SJCRH30 (cell line): ENCODE measurements at regions not wholly inside any gene's neighbourhood (a gene's known extent, or its start where the extent isn't known, plus 50 kb on each side); places are given as distances from the start of the nearest gene placed in this dataset.
"Not testable (repeated sequence)": the region's sequence is repeated elsewhere in the genome, so short reads cannot be mapped to it uniquely, and the experiment has no call there.

Experiments used
- DNase-seq, 2 experiments: peaks; one replicate each; pipeline ENCODE4 v3.0.0-alpha.2; 2015 to 2020
- H3K27ac ChIP-seq: fragments of 250-450 bp; sonication (Bioruptor Pico); 2 replicates; pipeline ENCODE4 v1.5.1; 2020; ENCODE audit warnings: mild to moderate bottlenecking, moderate library complexity
- H3K27me3 ChIP-seq: fragments of 250-450 bp; sonication (Bioruptor Pico); 2 replicates; pipeline ENCODE4 v1.5.1; 2020; ENCODE audit warnings: mild to moderate bottlenecking, moderate library complexity
- H3K36me3 ChIP-seq: fragments of 250-450 bp; sonication (Bioruptor Pico); 2 replicates; pipeline ENCODE4 v1.5.1; 2020; ENCODE audit warnings: mild to moderate bottlenecking, moderate library complexity
- H3K4me1 ChIP-seq: fragments of 250-450 bp; sonication (Bioruptor Pico); 2 replicates; pipeline ENCODE4 v1.5.1; 2020; ENCODE audit warnings: mild to moderate bottlenecking, moderate library complexity
- H3K4me3 ChIP-seq: fragments of 250-450 bp; sonication (Bioruptor Pico); 2 replicates; pipeline ENCODE4 v1.5.1; 2020; ENCODE audit warnings: mild to moderate bottlenecking, moderate library complexity
- H3K9me3 ChIP-seq: fragments of 250-450 bp; sonication (Bioruptor Pico); replicated peaks from 2 replicates; pipeline ENCODE4 v1.5.1; 2020; ENCODE audit warnings: mild to moderate bottlenecking, moderate library complexity

- no peak overlapping the region for H3K27ac ChIP-seq
- DNase-seq: no peak
- no peaks in the 10 kb centered on the region for H3K36me3 ChIP-seq
- no peak overlapping the region for H3K4me3 ChIP-seq
- H3K4me1 ChIP-seq: no peaks in the 10 kb centered on the region
- H3K9me3 ChIP-seq: no peaks in the 10 kb centered on the region
- peaks cover 4% of the 10 kb centered on the region for H3K27me3 ChIP-seq
Measured at GRCh38 chr3:135596563-135596962, 369.0 kb upstream of the PPP2R3A start.

DNA sequence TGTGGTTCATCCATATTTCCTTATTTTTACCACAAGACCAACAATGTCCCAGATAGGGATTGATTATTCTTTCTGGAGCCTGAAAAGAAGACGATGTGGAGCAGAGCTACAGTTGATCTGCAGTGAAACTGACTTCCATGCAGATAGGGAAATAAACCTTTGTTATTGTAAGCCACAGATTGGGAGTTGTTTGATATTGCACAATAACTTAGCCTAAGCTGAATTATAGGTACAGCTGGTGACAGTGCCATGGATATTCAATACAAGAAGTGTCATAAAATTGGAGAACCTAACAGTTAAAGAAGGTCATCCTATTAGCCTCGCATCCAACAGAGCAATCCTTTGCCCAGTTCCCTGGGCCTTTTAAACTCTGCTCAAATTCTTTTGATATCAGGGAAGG is 367.7 kb upstream of the PPP2R3A start:
- H3K9me3 ChIP-seq: no peaks in the 10 kb centered on the region
- DNase-seq: no peak
- no peak overlapping the region for H3K4me3 ChIP-seq
- peaks cover 4% of the 10 kb centered on the region for H3K27me3 ChIP-seq
- H3K27ac ChIP-seq: no peak overlapping the region
- H3K36me3 ChIP-seq: no peaks in the 10 kb centered on the region
- H3K4me1 ChIP-seq: no peaks in the 10 kb centered on the region

DNA sequence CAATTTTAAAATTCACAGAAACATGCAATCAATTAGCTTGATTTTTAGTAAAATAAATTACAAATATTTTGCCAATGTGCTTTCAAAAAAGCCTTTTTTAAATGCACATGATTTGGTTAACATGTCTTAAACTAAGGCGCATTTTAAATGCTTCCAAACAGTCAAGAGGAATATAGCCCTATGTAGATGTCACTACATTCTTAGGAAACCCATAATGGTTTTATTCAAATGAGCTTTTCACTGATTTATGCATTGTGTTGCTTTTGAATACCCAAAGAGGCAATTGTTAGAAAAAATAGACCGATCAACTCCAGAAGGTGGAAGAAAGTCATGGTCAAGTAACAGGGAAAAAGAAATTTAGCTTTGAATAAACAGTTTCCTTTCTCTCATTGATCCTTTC is 366.9 kb upstream of the PPP2R3A start:
- Histone ChIP-seq H3K4me3 (no peak overlapping the region), H3K27me3 (peaks cover 4% of the 10 kb centered on the region), H3K4me1 (no peaks in the 10 kb centered on the region), H3K36me3 (no peaks in the 10 kb centered on the region), H3K9me3 (no peaks in the 10 kb centered on the region), H3K27ac (no peak overlapping the region)
- DNase-seq: no peak

DNA sequence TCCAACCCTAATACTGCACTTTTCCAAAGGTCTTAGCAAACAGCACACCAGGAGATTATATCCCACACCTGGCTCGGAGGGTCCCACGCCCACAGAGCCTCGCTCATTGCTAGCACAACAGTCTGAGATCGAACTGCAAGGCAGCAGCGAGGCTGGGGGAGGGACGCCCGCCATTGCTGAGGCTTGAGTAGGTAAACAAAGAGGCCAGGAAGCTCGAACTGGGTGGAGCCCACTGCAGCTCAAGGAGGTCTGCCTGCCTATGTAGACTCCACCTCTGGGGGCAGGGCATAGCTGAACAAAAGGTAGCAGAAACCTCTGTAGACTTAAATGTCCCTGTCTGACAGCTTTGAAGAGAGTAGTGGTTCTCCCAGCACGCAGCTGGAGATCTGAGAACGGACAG is 361.0 kb upstream of the PPP2R3A start:
- not testable (repeated sequence) for H3K27me3 ChIP-seq, H3K36me3 ChIP-seq, H3K4me1 ChIP-seq, H3K27ac ChIP-seq, H3K4me3 ChIP-seq, H3K9me3 ChIP-seq, DNase-seq

- Histone ChIP-seq H3K4me3 (no peak overlapping the region), H3K27me3 (no peaks in the 10 kb centered on the region; the same call in 1 of the 2 replicates), H3K9me3 (no peaks in the 10 kb centered on the region), H3K4me1 (no peaks in the 10 kb centered on the region), H3K36me3 (no peaks in the 10 kb centered on the region), H3K27ac (no peak overlapping the region)
- DNase-seq: no peak
Measured at GRCh38 chr3:135618123-135618522, 347.4 kb upstream of the PPP2R3A start.

- H3K27me3 ChIP-seq: no peaks in the 10 kb centered on the region; the same call in none of the 2 replicates
- no peak overlapping the region for H3K4me3 ChIP-seq
- DNase-seq: no peak
- no peak overlapping the region for H3K27ac ChIP-seq
- H3K9me3 ChIP-seq: no peaks in the 10 kb centered on the region
- H3K36me3 ChIP-seq: no peaks in the 10 kb centered on the region
- H3K4me1 ChIP-seq: no peaks in the 10 kb centered on the region
Measured at GRCh38 chr3:135621184-135621920, 344.2 kb upstream of the PPP2R3A start.

DNA sequence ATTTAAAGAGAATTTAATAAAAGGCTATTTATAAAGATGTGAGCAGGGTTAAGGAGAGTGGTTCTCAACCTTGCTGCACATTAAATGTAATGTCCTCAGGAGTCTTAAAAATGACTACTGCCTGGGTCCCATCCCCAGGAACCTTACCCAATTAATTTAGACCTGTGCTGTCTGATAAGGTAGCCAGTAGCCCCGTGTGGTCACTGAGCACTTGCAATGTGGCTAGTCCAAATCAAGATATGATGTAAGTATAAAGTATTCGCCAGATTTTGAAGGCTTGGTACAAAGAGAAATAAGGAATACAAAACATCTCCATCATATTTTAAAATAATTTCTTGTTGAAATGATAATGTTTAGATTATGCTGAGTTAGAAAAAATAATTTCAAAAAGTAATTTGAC is 343.3 kb upstream of the PPP2R3A start:
- DNase-seq: no peak
- H3K4me3 ChIP-seq: no peak overlapping the region
- H3K27me3 ChIP-seq: no peaks in the 10 kb centered on the region; the same call in 1 of the 2 replicates
- H3K4me1 ChIP-seq: no peaks in the 10 kb centered on the region
- no peaks in the 10 kb centered on the region for H3K9me3 ChIP-seq
- H3K36me3 ChIP-seq: no peaks in the 10 kb centered on the region
- no peak overlapping the region for H3K27ac ChIP-seq

GRCh38 chr3:135622656-135623055 is 342.9 kb upstream of the PPP2R3A start:
- H3K36me3 ChIP-seq: no peaks in the 10 kb centered on the region
- no peak overlapping the region for H3K4me3 ChIP-seq
- H3K27ac ChIP-seq: no peak overlapping the region
- no peaks in the 10 kb centered on the region for H3K9me3 ChIP-seq
- H3K27me3 ChIP-seq: no peaks in the 10 kb centered on the region; the same call in 1 of the 2 replicates
- DNase-seq: peak; percentile 30 to 66
- H3K4me1 ChIP-seq: no peaks in the 10 kb centered on the region

GRCh38 chr3:135623558-135623957 is 342.0 kb upstream of the PPP2R3A start:
- no peak for DNase-seq
- Histone ChIP-seq H3K4me3 (no peak overlapping the region), H3K27ac (no peak overlapping the region), H3K36me3 (no peaks in the 10 kb centered on the region), H3K9me3 (no peaks in the 10 kb centered on the region), H3K4me1 (no peaks in the 10 kb centered on the region), H3K27me3 (no peaks in the 10 kb centered on the region; the same call in 1 of the 2 replicates)

- no peak for DNase-seq
- no peaks in the 10 kb centered on the region for H3K36me3 ChIP-seq
- no peak overlapping the region for H3K27ac ChIP-seq
- no peaks in the 10 kb centered on the region; the same call in 1 of the 2 replicates for H3K27me3 ChIP-seq
- H3K4me3 ChIP-seq: no peak overlapping the region
- H3K4me1 ChIP-seq: peaks cover 5% of the 10 kb centered on the region; the same call in 1 of the 2 replicates
- H3K9me3 ChIP-seq: no peaks in the 10 kb centered on the region
Measured at GRCh38 chr3:135627057-135627456, 338.5 kb upstream of the PPP2R3A start.

DNA sequence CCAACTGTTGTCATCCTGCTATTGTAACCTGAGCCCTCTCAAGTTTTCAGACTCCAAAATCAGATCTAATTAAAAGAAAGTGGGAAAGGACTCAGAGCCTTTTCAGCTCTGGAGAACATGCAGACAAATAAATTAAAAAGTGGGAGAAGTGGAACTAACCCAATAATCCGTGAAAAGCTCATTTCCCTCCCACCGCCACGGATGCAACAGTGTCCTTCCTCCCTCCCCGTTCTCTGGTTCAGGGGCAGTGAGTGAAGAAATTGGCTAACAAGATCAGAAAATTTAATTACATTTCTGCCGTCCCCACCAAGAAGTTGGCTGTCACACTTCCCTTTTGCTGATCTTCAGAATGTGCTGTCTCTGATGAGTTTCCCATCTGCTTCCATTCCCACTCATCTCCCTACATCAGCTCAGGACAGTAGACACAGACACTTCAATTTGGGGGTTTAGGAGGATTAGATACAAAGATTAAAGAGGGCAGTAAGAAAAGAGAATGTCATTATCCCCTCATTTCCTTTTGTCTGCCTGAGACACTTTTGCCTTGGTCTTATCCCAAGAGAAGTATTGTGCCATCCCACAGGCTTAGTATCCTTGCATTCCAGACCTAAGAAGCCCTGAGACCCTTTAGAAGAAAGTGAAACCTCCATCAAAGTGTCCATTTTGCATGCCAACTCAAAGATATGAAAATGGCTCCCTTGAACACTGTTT is 335.7 kb upstream of the PPP2R3A start:
- Histone ChIP-seq H3K4me3 (no peak overlapping the region), H3K27ac (peak overlapping the region; percentile 52), H3K36me3 (no peaks in the 10 kb centered on the region), H3K4me1 (peaks cover 5% of the 10 kb centered on the region; the same call in 1 of the 2 replicates), H3K9me3 (no peaks in the 10 kb centered on the region), H3K27me3 (no peaks in the 10 kb centered on the region; the same call in 1 of the 2 replicates)
- peak; percentile 21 to 56 for DNase-seq

- H3K27me3 ChIP-seq: no peaks in the 10 kb centered on the region
- no peaks in the 10 kb centered on the region for H3K36me3 ChIP-seq
Measured at GRCh38 chr3:135632556-135633065, 332.9 kb upstream of the PPP2R3A start.

DNA sequence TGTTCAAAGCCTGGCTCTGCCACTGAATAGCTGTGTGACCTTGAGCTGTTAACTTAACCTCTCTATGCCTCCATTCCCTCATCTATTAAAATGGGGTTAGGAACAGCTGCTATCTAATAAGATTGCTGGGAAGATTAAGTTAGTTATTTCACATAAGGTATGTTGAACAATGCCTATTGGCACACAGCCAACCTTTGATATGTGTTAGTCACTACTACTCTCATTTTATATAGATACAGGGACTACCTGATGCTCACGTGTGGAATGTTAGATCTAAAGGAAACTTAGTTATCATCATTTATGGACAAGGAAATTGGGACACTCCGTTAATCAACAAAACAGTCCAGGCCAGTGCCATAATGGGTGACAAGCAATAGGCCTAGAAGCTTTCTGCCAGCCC is 332.4 kb upstream of the PPP2R3A start:
- no peaks in the 10 kb centered on the region for H3K27me3 ChIP-seq
- no peaks in the 10 kb centered on the region for H3K36me3 ChIP-seq
- H3K27ac ChIP-seq: no peak overlapping the region
- H3K9me3 ChIP-seq: no peaks in the 10 kb centered on the region; the same call in 1 of the 2 replicates
- H3K4me3 ChIP-seq: no peak overlapping the region
- no peak for DNase-seq
- peaks cover 5% of the 10 kb centered on the region; the same call in 1 of the 2 replicates for H3K4me1 ChIP-seq

More at GRCh38 chr3:135632556-135633065, 332.9 kb upstream of the PPP2R3A start:
- H3K4me1 ChIP-seq: peaks cover 5% of the 10 kb centered on the region; the same call in 1 of the 2 replicates
- H3K27ac ChIP-seq: no peak overlapping the region
- no peak overlapping the region for H3K4me3 ChIP-seq
- no peaks in the 10 kb centered on the region; the same call in 1 of the 2 replicates for H3K9me3 ChIP-seq
- DNase-seq: no peak

- no peaks in the 10 kb centered on the region for H3K36me3 ChIP-seq
- H3K27ac ChIP-seq: no peak overlapping the region
- DNase-seq: no peak
- no peak overlapping the region for H3K4me3 ChIP-seq
- H3K4me1 ChIP-seq: no peaks in the 10 kb centered on the region
- no peaks in the 10 kb centered on the region; the same call in 1 of the 2 replicates for H3K9me3 ChIP-seq
- no peaks in the 10 kb centered on the region for H3K27me3 ChIP-seq
Measured at GRCh38 chr3:135636596-135636995, 328.9 kb upstream of the PPP2R3A start.

GRCh38 chr3:135637013-135637412 is 328.5 kb upstream of the PPP2R3A start:
- Histone ChIP-seq H3K9me3 (no peaks in the 10 kb centered on the region; the same call in 1 of the 2 replicates), H3K4me3 (no peak overlapping the region), H3K36me3 (no peaks in the 10 kb centered on the region), H3K27ac (no peak overlapping the region), H3K4me1 (no peaks in the 10 kb centered on the region), H3K27me3 (no peaks in the 10 kb centered on the region)
- no peak for DNase-seq
